ELF-1 (cell line): ENCODE measurements at regions not wholly inside any gene's neighbourhood (a gene's known extent, or its start where the extent isn't known, plus 50 kb on each side); places are given as distances from the start of the nearest gene placed in this dataset.
"Not testable (repeated sequence)": the region's sequence is repeated elsewhere in the genome, so short reads cannot be mapped to it uniquely, and the experiment has no call there.

ENCODE experiments used
- DNase-seq: peaks from one replicate; pipeline ENCODE4 v3.0.0-alpha.2; 2016; ENCODE audit warnings: low read depth, low spot score

- DNase-seq = no peak
These were observed 124.5 kb downstream of the DUSP6 start for GRCh38 chr12:89227774-89228173.

GRCh38 chr12:89225808-89226411 is 126.4 kb downstream of the DUSP6 start:
- DNase-seq = peak; percentile 82

GRCh38 chr12:89225401-89225800 is 126.9 kb downstream of the DUSP6 start:
- DNase-seq = no peak

GRCh38 chr12:89222580-89222979 is 129.7 kb downstream of the DUSP6 start:
- DNase-seq = peak; percentile 4

GRCh38 chr12:89217472-89217871 is 134.8 kb downstream of the DUSP6 start:
- no peak for DNase-seq

GRCh38 chr12:89216211-89216952 is 135.9 kb downstream of the DUSP6 start:
- DNase-seq = no peak

GRCh38 chr12:89215196-89215595 is 137.1 kb downstream of the DUSP6 start:
- DNase-seq = no peak

- DNase-seq = no peak
These were observed 138.6 kb downstream of the DUSP6 start for GRCh38 chr12:89213747-89214146.

- no peak for DNase-seq
These were observed 139.2 kb downstream of the DUSP6 start for GRCh38 chr12:89213139-89213538.

- DNase-seq = no peak
These were observed 139.9 kb downstream of the DUSP6 start for GRCh38 chr12:89212339-89212771.

GRCh38 chr12:89211456-89211855 is 140.8 kb downstream of the DUSP6 start:
- DNase-seq = no peak

- no peak for DNase-seq
These were observed 142.0 kb downstream of the DUSP6 start for GRCh38 chr12:89210277-89210676.

GRCh38 chr12:89208661-89209096 is 143.6 kb downstream of the DUSP6 start:
- no peak for DNase-seq

GRCh38 chr12:89206390-89206789 is 145.9 kb downstream of the DUSP6 start:
- no peak for DNase-seq

GRCh38 chr12:89205517-89205916 is 146.8 kb downstream of the DUSP6 start:
- DNase-seq = no peak

GRCh38 chr12:89203144-89203543 is 149.2 kb downstream of the DUSP6 start:
- no peak for DNase-seq

GRCh38 chr12:89200217-89200616 is 152.1 kb downstream of the DUSP6 start:
- DNase-seq = no peak

GRCh38 chr12:89195470-89195869 is 156.8 kb downstream of the DUSP6 start:
- no peak for DNase-seq

GRCh38 chr12:89194683-89195082 is 157.6 kb downstream of the DUSP6 start:
- no peak for DNase-seq

GRCh38 chr12:89192429-89192828 is 159.9 kb downstream of the DUSP6 start:
- DNase-seq = no peak

GRCh38 chr12:89191597-89191996 is 160.7 kb downstream of the DUSP6 start:
- DNase-seq = not testable (repeated sequence)

- no peak for DNase-seq
These were observed 162.9 kb downstream of the DUSP6 start for GRCh38 chr12:89189448-89189847.

- no peak for DNase-seq
These were observed 164.8 kb downstream of the DUSP6 start for GRCh38 chr12:89187507-89187906.
